Stimulated activated CD4-positive, alpha-beta T cell treated with anti-CD3 and anti-CD28 coated beads, Interleukin-2, amount 100 ng/mL, for 24 hours (primary cell): ENCODE measurements at regions not wholly inside any gene's neighbourhood (a gene's known extent, or its start where the extent isn't known, plus 50 kb on each side); places are given as distances from the start of the nearest gene placed in this dataset.
"Not testable (repeated sequence)": the region's sequence is repeated elsewhere in the genome, so short reads cannot be mapped to it uniquely, and the experiment has no call there.

Source experiments
- DNase-seq, 2 donors: peaks; one replicate each; pipeline ENCODE4 v3.0.0-alpha.2; 2020

DNA sequence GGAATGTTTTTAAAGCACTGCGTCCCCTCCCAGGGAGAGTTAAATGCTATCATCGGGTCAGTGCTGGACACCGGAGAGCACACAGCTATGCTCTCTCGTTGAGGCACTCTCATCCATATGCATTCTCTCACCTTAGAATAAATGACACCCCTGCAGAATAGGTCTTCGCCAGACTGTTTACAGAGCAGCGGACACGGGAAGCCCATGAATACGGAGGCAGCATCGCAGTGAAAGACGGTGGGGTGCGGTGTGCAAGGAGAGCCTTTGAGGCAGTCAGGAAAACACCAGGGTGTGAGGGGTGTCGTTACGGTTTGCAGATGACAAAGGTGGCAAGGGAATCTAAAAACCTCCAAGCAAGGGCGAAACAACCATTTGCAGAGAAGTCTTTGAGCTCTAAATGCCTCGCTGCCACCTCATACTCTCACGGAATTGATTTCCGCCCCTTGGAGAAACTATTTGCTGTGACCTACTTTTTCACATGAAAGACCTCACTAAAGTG, 169.2 kb upstream of the FHL2 start:
- no peak for DNase-seq

GRCh38 chr2:105563000-105563719, 164.3 kb upstream of the FHL2 start:
- no peak for DNase-seq

DNA sequence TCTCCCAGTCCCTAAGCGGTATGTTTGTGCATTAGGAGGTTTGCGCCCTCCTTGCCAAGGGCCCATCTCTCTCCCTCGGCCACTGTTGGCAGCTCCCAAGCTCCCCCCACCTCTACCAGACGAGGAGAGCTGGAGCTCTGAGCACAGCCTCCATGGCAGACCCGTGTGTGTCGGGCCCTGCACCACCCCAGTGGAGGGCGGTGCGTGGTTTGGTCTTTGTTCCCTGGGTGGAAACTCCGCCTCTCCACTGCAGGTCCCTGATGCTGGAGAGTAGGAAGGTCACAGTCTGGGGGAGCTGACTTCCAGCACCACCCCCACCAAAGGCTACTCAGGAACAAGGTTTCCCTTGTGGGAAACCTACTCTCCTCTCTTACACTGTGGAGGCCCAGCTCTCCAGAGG, 162.6 kb upstream of the FHL2 start:
- DNase-seq = no peak

DNA sequence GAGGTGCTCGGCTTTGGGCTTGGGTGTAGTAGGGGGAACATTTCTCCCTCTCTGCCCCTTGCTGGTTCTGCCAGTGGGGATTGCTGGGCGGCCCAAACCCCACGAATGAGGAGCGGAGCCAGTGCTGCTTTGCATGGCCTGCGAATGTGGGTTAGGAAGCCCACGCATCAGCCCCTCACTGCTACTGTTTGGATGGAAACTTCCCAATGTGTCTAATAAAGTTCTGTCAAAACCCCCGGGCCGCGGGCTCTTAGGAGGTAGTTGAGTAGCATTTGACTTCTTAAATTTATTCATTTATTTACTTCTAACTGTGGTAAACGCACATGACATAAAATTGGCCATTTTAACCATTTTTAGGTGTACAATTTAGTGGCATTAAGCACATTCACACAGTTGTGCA, 161.3 kb upstream of the FHL2 start:
- DNase-seq = no peak

- no peak for DNase-seq
Measured at GRCh38 chr2:105557021-105557920, 158.4 kb upstream of the FHL2 start.

DNA sequence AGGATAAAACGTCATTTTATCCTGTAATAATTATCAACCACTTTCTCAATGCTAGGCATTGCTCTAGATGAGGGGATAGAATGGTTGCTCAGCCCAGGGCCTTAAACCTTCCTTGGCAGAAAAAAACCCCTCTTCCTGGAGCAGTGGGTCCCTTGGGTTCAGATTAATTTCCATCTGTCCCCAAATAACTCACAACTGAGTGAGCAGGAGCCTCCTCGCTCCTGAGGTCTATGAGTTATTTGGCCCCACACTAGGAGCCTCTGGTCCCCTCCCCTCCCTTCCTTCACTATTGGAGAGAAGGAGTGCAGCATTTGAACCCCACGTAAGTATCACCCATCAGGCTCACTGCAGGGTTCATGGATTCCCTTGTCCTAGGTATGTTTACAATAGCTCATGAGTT, 157.5 kb upstream of the FHL2 start:
- no peak for DNase-seq

- no peak for DNase-seq
Measured at GRCh38 chr2:105554235-105554634, 155.4 kb upstream of the FHL2 start.

DNA sequence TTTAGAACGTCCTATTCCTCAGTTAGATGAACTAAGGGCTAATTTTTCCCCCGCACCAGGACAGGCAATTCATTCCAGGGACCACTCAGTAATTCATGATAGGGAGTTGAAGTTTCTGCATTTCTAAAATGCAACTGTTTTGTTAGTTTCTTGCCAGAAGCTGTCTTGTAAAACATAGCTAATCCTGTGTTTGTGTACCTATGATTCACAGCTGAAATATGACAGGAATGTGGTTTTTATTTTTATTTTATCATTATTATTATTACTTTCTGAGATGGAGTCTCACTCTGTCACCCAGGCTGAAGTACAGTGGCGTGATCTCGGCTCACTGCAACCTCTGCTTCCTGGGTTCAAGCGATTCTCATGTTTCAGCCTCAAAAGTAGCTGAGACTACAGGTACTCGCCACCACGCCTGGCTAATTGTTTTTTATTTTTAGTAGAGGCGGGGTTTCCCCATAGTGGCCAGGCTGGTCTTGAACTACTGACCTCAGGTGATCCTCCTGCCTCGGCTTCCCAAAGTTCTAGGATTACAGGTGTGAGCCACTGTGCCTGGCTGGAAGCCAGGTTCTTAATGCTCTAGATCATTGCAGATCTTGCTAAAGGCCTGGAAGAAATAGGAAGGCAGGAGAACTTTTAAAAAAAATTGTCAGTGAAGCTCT, 154.8 kb upstream of the FHL2 start:
- DNase-seq = peak in 1 of 2 donors; percentile 8

GRCh38 chr2:105546628-105546974, 147.8 kb upstream of the FHL2 start:
- DNase-seq = no peak

GRCh38 chr2:105545730-105546627, 147.1 kb upstream of the FHL2 start:
- DNase-seq = peak; percentile 76 to 80

GRCh38 chr2:105544591-105545377, 145.9 kb upstream of the FHL2 start:
- no peak for DNase-seq

- no peak for DNase-seq
Measured at GRCh38 chr2:105541189-105542050, 142.6 kb upstream of the FHL2 start.

GRCh38 chr2:105540642-105541041, 141.8 kb upstream of the FHL2 start:
- no peak for DNase-seq

DNA sequence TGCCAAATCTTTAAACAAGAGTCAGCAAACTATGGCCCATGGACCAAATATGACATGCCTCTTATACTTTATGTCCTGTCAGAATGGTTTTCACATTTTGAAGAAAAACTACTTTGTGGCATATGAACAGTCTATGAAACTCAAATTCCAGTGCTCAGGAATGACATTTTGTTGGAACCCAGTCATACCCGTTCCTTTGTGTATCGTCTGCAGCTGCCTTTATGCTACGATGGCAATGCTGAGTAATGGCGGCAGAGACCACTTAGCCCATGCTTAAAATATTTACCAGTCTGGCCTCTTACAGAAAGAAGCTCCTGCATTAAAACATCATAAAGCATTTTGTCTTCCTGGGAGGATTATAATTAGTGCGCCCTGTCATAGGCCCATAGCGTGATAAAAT, 140.5 kb upstream of the FHL2 start:
- DNase-seq = no peak

GRCh38 chr2:105538840-105539239, 140.0 kb upstream of the FHL2 start:
- DNase-seq = no peak

DNA sequence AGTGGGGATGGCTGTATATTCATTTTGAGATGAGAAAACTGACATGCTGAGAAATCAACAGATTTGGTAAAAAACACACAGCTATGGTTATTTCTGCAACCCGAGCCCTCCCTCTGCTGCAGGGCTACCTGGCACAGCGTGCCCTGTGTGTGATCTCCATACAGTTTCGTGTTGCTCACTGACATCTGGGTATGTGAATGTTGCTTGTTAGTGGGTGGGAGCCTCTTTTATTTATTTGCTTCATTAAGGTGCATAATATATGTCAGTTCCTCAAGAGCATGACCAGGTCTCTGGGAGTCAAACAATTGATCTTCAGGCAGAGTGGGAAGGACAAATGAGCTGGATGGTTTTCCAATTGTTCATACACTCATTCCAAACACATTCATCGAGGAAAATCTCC, 139.1 kb upstream of the FHL2 start:
- no peak for DNase-seq

DNA sequence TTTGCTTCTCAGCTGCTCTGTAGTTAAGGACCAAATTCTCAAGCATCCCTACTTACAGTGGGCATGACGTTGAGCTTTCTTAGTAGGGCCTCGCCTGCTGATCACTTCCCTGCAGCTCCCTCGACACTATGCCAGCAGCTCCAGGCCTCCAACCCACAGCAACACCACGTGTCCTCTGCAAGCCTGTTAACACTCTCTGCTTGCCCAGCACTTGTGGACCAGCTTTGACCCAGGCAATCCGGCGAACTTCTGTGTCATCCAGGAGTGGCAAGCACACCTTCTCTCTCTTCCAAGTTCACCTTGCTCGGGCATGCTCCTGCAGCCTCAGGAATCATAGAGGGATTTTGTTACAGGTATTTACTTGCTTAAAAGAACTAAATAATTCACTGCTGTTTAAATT, 138.6 kb upstream of the FHL2 start:
- DNase-seq = no peak

- DNase-seq = no peak
Measured at GRCh38 chr2:105536175-105536574, 137.3 kb upstream of the FHL2 start.

- not testable (repeated sequence) for DNase-seq
Measured at GRCh38 chr2:105529258-105529657, 130.4 kb upstream of the FHL2 start.
